Hippocampal formation (tissue), 2 donors: ENCODE measurements at regions not wholly inside any gene's neighbourhood (a gene's known extent, or its start where the extent isn't known, plus 50 kb on each side); places are given as distances from the start of the nearest gene placed in this dataset.

Experiments
- DNase-seq, 2 donors: peaks; one replicate each; lab custom pipeline; 2025; lab: John Stamatoyannopoulos, UW

DNA sequence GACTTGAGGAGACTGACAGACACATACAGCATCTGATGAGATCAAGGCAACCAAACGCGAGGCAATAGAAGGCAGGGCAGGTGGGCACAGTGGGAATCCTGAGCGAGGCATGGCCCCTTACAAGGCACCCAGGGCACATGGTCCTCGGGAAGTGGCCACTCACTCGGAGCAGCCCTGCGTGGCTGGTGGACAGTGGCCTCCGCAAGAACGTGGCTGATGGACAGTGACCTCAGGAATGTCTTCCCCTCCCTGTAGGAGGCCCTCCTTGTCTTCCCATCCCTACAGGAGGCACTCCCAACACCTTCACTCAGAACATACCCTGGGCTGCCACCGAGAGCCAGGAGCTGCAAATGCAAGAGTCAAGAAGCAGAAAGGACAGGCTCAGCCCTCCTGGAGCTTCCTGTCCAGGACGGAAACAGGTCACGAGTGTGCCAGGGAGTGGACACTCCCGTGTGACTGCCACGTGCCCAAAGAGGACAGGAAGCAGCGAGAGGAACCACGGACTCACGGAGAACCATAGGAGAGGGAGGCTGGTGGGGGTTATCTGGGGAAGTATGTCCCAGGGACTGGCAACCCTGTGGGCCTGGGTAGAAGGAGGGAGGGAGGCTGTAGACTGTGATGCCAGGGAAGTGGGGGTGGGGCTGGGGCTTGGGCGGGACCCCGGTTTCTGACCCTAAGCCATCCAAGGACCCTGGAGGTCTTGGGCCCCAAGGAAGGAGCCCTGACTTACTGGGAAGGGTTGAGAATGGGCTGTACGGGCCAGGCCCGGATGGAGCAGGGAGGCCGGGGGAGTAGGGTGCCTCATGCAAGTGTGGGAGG is 321.9 kb upstream of the IRX4 start:
- DNase-seq = no peak

DNA sequence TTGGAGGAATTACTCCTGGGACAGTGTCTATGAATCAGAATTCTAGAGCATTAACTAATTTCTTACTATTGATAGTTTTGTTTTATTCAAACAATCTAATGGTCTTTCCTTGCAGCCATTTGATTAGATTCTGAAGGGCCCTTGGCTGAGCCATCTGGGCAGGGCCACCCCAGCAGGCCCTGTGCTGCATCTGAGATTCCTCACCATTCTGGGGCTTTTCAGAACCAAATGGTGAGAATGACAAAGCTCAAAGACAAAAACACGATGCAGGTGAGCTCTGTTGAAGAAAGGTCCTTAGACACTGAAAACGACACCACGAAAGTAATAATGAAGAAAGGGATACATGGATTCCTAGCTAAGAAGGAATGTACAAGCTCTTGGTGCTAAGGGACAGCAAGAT is 321.0 kb upstream of the IRX4 start:
- DNase-seq = no peak

DNA sequence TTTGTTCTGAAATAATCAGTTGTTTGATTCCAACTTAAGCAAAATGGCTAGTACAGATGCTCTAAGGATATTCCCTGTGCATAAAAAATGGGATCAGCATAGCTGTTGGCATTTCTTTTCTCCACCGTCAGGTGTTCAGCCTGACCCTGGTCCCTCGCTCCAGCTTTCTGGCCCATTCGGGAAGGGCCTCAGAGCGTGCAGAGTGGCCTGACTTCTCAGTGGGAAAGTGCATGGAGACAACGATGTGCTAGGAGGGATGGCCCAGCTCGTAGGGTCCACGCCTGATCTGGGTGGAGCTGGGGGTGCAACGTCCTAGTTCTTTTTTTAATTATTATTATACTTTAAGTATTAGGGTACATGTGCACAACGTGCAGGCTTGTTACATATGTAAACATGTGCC is 319.1 kb upstream of the IRX4 start:
- no peak for DNase-seq

DNA sequence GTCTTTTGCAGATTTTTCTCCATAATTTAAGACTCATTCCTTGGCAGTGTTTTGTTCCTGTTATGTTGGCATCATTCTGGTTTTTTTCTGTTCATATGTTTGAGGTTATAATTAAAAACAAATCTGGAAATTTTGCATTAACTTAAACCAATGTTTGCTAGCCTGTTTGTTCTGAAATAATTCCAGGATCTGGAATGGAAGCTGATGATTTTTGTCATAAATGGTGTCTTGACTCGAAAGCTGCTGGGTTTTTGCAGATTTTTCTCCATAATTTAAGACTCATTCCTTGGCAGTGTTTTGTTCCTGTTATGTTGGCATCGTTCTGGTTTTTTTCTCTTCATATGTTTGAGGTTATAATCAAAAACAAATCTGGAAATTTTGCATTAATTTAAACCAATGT is 318.7 kb upstream of the IRX4 start:
- peak in 1 of 2 donors; percentile 8 for DNase-seq

DNA sequence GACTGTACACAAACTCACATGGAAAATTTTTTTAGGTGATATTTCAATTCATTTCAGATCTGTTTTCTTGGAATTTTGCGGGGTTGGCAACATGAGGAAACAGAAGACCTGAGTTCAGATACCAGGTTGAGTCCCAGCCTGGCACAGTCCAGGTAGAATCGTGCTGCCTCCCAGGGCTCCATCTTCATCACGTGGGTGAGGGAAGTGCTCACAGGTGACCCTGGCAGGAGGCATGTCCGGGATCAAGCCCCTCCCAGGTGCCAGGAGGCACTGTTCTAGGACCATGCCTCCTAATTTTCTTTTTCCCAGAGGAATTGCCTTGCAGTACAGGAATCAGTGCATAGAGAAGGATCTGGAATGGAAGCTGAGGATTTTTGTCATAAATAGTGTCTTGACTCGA is 318.3 kb upstream of the IRX4 start:
- no peak for DNase-seq

DNA sequence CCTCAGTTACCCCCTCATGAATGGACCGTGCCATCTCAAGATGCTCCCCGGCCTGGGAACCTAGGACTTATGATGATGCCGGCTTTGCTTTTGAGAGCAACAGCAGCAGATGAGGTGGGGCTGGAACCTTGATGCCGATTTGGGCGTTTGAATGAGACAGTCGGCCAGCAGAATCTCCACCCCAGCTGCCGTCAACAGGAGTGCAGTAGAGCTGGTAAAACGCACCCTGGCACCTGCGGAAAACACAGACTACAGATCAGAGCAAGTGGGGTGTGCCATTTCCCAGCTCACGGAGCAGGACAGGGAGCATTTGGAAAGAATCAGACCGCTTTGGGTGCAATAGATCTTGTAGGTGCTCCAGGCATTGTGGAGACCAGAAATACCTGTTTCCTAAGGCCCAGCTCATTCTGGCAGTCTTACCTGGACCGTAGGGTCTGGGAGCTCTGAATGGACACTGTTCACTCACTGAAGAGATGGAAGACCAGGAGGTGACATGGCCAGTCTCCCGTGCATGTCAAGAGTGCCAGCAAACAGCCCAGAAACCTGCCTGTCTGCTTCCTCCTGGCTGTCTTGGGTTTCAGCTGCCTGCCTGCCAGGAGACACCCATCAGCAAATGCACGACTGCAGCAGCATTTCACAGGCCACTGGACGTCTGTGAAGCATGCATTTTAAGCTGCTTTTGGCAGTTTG is 317.7 kb upstream of the IRX4 start:
- no peak for DNase-seq

DNA sequence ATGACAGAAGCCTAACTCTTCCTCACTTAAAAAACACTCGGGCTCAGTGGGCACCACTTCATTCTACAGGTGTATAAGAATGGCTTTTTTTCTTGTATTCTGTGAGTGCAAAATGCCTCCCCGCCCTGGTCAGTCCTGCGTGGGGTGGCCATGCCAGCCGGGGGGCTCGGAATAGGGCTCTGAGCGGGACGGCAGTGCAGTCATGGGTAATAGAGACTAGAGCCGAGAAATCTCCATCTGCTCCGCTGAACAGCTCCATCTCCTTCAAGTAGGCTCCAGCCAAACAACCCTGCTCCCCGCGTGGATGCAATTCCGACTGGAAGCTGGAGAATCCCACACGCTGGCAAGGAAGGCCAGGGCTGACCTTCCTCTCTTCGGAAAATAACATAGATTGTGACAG is 317.0 kb upstream of the IRX4 start:
- no peak for DNase-seq

DNA sequence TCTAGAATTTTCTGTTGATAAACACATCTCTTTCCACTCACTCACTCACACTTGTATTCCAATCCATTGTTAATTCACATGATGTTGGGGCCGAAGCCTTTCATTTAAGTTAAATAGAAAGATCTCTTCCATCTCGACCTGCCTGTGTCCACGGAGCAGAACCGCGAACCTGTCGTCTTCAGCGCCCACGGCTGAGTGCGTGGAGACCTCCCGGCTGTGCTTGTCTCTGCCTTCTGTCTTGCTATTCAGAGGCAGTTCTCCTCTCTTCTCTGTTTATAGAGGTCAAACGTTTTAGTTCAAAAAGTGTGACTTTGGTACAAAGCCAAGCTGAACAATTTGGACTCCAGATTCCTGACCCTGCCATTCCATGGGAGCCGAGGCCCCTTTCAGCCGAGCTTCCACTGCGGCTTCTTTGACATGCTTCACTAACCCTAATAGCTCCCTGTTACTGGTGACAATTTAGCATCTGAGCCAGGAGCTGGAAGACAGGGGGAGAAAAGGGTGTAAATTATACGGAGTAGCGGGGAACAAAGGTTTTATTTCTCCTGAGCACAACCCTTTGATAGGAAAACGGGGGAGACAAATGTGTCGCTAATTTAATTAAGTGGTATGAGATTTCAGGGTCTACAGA is 314.4 kb upstream of the IRX4 start:
- DNase-seq = no peak

DNA sequence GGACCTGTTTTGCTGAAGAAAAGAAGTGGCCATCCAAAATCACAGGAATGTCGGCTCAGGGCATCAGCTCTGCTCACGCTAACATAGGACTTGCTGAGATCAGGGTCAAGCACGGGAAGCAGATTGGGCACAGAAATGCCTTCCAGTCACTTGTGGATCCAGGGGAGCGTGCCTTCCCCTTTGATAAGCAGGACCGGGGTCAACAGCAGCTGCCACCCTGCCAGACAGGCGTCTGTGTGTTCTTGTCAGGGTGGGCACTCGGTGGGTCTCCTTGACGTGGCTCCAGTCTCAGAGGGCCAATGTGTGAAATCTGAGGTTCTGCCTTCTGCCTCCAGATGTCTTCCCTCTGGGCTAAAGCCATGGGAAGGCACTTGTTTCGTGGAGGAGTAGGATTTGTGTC is 313.7 kb upstream of the IRX4 start:
- DNase-seq = no peak

DNA sequence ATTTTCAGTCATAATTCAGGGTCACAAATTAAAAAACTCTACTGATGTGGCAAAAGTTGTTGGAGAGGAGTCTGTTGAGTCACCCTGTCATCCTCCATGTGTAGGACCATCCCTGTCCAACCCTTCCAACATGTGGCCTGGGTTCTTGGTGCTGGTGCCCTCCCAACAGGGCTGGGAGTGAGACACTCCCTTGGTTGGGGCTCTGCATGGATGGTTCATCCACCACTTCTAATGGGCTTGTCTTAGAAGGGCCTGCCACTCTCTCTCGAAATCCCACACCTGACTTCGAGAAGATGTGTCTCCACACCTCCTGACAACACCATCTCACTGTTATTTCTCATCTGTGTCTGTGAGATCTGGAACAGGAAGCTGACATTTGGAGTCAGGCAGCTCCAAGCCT is 312.2 kb upstream of the IRX4 start:
- no peak for DNase-seq

DNA sequence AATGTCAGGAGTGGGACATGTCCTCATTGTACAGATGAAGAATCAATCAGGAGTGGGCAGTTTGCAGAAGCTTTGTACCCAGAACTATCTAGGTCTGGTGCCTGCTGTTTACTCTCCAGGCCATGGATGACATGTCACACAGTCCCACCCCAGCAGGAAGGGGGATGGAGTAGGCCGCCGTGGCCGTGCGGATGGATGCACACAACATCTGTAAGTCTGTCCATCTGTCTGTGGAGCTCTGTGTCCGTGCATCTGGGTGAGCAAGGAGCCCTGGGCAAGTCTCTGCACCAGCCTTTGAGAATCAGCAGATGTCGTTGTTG is 311.5 kb upstream of the IRX4 start:
- no peak for DNase-seq

DNA sequence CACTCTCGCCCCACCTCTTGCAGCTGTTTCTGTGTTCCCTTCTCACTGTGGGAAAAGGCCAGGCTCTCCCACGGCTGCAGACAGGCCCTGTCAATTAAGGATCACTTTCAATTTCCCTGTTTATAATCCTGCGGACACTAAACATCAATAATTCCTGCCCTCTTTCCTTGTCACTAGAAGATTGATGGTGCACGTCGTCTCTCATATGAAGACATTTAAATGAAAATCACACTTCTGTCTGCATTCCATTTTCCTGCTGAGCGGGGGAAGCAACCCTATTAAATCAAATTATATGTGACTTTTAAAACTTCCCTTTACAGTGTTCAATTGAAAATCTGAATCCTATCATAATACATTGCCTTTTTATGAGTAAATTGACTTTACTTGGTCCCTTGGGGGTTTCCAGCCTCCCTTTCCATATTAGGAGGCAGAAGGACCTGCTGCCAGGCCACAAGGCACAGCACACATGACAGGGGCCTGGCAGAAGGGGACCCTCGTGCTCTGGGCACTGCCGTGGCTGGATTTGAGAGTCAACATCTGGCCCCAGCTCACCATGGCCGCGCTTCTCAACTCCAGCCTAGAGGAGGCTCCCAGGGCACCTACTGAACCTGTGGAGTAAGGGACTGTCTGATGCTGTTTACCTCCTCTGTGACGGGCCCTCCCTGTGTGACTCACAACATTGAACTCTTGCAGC is 311.0 kb upstream of the IRX4 start:
- no peak for DNase-seq

DNA sequence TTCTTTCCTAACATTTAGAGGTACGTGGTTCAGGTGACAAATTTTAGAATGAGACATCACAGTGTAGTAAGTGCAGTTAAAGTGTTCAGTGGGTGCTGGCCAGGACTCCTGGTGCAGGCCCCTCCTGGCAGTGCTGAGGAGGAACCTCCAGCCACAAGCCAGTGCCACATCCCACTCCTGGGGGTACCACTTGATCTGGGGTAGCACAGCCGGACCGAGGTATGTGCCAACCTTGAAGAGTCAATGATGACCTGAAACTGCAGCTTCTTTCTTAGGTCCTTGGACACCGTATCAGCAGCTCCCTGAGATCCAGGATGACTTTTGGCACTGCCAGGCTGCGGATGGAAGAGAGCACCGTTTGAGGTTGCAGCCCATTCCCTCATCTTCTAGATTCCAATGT is 310.4 kb upstream of the IRX4 start:
- DNase-seq = no peak

DNA sequence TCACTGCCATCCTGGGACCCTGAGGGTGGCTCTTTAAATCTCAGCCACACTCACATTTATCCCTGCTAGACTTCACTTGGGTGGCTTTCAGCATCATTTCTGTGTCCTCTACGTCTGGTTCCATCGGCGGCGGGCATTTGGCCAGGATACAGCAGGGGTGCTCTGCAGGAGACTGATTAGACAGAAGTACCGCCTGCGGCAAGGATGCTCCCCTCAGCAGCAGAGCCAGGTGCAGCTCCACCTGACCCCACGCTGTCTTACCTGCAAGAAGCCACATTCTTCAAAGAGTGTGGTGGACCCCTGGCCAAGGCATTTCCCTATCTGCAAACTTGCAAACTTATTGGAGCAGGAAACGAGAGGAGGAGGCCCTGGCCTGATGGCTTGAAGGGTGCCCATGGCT is 309.8 kb upstream of the IRX4 start:
- DNase-seq = no peak

DNA sequence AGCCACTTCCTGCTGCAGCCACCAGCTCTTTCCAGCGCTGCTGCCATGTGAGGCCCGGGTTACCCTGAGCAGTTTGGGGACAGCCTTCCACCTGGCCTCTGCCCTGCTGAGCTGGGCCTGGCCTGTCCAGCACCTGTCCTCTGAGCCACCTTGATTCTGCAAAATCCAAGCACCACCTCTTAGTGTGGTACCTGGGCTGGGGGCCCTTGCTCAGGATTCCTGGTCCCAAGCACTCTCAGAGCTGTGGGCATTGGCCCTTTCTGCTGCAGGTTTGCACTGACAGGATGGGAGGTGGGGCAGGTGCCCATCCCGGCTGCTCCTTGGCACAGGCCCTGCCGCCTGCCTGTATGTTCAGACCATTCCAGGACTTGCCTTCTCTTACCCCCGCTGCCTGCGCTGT is 309.2 kb upstream of the IRX4 start:
- no peak for DNase-seq

DNA sequence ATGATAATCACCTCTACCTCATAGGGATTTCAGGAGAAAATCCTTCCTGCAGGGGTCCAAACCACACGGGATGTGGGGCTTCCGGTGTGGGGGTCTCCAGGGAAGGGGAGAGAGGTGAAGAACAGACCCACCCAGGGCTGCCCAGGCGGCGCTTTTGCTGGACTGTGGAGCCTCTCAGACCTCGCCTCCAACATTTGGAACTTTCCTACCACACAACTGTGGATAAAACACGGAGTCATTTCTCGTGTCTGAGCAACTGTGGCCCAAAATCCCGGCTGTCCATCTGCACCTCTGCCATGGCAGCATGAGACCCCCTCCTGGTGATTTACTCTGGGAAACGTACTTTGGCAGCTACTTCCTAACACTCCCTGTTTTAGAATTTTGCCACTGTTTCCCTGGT is 307.8 kb upstream of the IRX4 start:
- DNase-seq = no peak

DNA sequence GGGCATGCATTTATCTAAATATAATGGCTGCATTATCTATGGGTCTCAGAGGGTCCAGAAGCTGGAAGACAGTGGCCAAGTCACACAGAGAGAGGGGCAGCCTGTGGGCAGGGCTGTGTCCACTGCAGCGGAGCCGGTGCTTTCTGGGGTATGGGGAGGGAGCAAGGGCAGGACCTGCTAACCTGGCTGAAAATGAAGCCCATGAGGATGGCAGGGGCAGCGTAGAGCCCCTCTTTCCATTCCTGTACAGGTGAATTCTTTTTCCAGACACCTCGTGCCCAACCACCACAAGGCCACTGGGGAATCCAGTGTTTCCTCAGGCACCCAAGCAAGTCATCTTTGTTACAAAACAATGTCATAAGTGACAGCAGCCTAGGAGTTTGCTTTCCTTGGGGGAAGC is 305.9 kb upstream of the IRX4 start:
- no peak for DNase-seq

DNA sequence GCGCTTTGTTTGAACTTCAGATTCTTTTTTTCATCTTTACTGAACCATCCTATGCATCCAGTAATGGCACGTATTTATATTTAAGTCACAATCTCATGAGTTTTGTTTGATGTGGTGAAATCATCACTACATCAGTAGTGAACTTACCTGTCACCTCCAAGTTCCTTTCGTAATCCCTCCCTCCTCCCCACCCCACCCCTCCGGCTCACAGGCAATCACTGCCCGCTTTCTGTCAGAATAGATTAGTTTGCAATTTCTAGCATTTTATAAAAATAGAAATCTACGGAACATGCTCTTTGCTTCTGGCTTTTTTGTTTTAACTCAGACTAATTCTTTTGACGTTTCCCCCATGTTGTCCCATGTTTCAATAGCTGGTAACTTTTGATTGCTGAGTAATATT is 305.4 kb upstream of the IRX4 start:
- DNase-seq = no peak

DNA sequence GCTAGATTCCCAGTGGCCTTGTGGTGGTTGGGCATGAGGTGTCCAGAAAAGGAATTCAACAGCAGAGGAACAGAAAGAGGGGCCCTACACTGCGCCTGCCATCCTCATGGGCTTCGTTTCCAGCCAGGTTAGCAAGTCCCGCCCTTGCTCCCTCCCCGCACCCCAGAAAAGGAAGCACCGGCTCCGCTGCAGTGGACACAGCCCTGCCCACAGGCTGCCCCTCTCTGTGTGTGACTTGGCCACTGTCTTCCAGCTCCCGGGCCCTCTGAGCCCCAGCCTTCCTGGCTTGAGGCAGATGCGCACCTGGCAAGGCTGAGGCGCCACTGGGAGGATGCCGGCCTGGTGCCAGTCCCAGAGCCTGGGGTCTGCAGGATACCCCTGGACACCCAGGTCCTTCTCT is 305.0 kb upstream of the IRX4 start:
- DNase-seq = no peak

DNA sequence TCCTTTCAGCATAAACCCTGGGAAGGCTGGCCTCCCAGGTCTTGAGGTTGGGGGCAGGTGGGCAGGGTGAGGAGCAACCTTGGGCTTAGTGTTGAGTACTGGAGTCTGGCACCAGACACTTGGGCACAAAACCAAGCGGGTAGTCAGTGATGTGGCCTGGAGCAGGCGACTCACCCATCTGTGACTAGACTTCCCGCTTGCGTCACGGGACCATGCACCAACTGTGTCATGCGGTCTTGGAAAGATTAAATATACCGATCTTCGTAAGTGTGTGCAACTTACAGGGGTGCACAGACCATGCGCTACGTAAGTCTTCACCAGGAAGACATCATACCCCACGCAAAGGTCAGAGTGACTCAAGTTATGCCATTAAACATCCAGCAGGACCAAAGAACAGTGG is 304.4 kb upstream of the IRX4 start:
- no peak for DNase-seq

DNA sequence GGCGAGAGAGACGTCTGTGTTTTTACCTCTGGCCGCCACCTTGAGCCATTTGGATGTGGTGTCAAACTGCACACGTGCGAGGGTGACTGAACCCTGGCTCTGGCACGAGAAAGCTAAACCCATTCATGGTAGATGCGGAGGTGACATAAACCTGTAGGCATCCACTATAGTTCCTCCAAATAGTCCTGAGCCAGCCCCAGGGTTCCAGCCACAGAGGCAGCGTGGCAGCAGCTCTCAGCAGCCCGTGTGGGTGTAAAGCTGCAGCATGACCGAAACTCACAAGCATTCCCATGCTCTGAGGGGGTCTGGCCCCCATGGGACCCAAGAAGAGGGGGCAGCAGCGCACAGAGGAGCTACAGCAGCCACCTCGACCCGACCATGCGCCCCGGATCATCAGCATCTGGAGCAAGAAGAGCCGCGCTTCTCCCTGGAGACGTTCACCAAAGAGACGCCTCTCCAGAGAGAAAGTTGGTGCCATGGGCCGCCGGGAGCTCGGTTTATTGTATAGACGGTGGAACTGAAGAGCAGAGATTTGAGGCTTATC is 303.8 kb upstream of the IRX4 start:
- no peak for DNase-seq

DNA sequence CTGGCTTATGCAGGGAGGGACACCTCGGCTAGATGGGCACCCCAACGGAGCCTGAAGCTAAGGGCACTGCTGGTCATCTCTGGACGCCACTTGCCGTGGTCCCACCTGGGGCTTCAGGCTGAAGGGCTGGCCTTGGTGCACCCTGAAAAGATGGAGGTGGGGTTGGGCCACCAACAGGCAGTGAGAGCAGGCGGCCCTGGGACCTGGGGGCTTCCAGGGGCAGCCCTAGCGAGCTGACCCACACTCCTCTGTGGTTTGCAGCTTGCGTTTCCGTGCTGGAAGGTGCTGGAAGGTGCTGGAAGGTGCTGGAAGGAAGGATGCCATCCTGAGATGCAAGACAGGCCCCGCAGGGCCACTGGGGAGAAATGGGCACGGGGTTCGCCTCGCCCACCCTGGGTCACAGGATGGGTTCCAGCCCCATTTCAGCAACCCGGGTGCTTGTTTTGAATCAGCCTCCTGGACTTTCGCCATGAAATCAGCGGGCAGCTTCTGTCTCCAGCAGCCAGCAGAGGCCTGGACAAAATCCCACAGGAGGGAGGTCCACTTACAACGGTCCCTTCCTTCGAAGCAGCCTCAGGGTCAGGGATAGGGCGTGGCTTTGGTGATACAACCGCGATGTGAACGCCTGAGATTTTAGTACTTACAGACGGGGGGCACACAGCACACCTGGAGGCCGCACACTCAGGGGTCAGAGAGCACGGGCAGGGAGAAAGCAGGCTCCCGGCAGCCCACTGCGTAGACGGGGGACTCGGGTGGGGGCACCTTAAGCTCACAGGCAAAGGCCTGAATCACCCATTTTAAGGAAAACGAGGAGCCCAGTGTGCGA is 303.1 kb upstream of the IRX4 start:
- DNase-seq = no peak
